GM19395 (cell line): ENCODE measurements at regions not wholly inside any gene's neighbourhood (a gene's known extent, or its start where the extent isn't known, plus 50 kb on each side); places are given as distances from the start of the nearest gene placed in this dataset.
"Not testable (repeated sequence)": the region's sequence is repeated elsewhere in the genome, so short reads cannot be mapped to it uniquely, and the experiment has no call there.

Experiments used
- ATAC-seq: cut with Tn5 transposase; IDR thresholded peaks from one replicate; pipeline ENCODE4 v1.9.1; 2021; ENCODE audit warnings: mild to moderate bottlenecking, moderate library complexity; ENCODE audit not compliant: unreplicated experiment

- no peak for ATAC-seq
Observed at GRCh38 chr4:111115881-111116280, 493.0 kb upstream of the PITX2 start.

DNA sequence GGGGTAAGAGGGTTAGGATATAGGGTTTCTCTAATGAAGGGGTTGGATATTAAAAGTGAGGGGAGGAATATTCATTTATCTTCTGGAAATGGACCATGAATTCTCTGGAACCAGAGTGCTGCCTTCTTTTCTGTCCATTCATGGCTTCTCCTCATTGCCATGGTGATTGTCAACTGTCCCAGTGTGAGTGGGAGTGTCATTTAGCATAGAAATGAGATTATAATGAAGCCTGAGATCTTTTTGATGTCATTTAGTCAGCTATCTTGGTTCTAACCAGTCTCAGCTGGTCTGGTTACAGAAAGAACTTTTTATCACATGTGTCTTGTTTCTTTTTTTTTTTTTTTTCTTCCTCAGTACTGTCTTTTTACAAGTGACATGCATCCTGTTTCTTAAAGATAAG is 497.3 kb upstream of the PITX2 start:
- ATAC-seq, result no peak

GRCh38 chr4:111126340-111126739 is 503.5 kb upstream of the PITX2 start:
- no peak for ATAC-seq

GRCh38 chr4:111127841-111128240 is 505.0 kb upstream of the PITX2 start:
- ATAC-seq, result no peak

DNA sequence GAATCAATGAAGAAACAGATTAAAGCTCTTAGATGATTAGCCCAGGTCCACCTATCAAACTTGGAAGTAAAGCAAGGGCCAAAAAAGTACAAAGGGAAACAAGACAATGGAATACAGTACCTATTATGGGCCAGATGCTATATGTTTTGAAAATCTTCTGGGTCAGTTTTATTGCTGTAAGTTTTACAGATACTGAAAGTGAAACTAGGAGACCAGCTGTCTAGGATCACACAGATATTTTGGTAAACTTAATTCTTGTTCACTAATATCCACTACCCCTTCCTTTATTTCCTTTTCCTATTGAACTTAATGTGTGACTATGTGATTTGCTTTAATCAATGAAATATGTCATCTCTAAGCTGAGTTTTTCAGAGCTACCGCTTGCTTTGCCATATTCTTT is 505.4 kb upstream of the PITX2 start:
- no peak for ATAC-seq

DNA sequence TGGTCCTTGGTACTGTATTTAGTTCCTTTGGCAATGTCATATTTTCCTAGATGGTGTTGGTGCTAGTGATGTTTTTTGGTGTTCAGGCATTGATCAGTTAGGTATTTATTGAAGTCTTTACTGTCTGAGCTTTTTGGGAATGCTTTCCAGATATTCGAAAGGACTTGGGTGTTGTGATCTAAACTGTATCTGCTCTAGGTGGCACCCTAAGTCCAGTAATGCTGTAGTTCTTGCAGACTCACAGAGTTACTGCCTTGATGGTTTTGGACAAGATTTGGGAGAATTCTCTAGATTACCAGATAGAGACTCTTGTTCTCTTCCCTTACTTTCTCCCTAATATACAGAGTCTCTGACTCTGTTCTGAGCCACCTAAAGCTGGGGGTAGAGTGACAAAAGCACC is 513.6 kb upstream of the PITX2 start:
- ATAC-seq, result no peak

- ATAC-seq, result no peak
Observed at GRCh38 chr4:111136967-111137366, 514.1 kb upstream of the PITX2 start.

GRCh38 chr4:111143510-111143909 is 520.6 kb upstream of the PITX2 start:
- no peak for ATAC-seq

GRCh38 chr4:111154934-111155333 is 532.1 kb upstream of the PITX2 start:
- ATAC-seq, result no peak

DNA sequence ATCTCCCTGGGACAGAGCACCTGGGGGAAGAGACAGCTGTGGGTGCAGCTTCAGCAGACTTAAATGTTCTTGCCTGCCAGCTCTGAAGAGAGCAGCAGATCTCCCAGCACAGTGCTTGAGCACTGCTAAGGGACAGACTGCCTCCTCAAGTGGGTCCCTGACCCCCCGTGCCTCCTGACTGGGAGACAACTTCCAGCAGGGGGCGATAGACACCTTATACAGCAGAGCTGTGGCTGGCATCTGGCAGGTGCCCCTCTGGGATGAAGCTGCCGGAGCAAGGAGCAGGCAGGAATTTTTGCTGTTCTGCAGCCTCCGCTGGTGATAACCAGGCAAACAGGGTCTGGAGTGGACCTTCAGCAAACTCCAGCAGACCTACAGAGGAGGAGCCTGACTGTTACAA is 541.7 kb upstream of the PITX2 start:
- ATAC-seq, result not testable (repeated sequence)

- no peak for ATAC-seq
Observed at GRCh38 chr4:111174331-111174730, 551.5 kb upstream of the PITX2 start.

DNA sequence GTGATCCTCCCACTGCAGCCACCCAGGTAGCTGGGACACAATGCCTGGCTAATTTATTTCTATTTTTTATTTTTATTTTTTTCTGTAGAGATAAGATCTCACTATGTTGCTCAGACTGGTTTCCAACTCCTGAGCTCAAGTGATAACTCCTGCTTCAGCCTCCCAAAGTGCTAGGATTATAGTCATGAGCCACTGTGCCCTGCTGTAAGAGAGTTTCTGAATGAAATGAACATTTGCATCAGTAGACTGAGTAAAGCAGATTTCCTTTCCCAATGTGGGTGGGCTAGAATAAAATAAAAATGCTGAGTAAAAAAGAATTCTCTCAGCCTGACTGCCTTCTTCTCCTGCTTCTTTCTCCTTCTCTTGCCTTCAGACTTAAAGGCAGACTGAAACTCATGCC is 555.4 kb upstream of the PITX2 start:
- ATAC-seq, result no peak

DNA sequence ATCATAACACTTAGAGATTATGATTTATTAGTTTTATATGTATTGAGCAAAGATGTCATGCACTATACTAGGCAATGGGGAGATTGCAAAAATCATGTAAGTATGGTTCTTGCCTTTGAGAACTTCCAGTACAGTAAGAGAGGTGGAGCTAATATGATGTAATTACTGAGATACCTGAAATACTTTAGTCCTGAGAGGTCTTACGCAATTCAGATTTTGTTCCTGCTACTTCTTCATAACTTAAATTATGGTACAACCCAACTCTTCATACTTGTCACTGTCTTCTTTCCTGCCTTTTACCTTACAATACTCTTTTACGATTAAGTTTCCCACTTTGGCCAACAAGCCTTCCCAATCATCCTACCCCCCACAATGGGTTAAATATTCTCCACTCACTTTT is 564.2 kb upstream of the PITX2 start:
- ATAC-seq, result no peak

DNA sequence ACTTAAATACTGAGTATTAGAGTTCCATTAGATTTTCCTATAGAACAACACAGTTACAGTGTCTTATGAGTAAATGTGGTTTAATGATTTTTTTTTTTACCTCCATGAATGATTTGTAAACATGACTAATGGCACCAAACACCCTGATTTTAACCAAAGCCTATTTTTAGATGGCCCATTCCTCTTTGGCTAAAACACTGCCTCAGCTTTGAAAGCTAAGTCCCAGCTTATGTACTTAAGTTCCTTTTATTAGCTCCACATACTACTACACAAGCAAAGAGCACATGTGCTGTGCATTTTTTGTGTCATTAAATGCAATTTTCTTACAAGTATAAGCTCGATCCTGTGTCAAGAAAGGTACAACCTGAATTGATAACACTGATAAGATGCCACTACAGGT is 575.6 kb upstream of the PITX2 start:
- no peak for ATAC-seq

- no peak for ATAC-seq
Observed at GRCh38 chr4:111204797-111205196, 581.9 kb upstream of the PITX2 start.

GRCh38 chr4:111208970-111209369 is 586.1 kb upstream of the PITX2 start:
- ATAC-seq, result no peak

DNA sequence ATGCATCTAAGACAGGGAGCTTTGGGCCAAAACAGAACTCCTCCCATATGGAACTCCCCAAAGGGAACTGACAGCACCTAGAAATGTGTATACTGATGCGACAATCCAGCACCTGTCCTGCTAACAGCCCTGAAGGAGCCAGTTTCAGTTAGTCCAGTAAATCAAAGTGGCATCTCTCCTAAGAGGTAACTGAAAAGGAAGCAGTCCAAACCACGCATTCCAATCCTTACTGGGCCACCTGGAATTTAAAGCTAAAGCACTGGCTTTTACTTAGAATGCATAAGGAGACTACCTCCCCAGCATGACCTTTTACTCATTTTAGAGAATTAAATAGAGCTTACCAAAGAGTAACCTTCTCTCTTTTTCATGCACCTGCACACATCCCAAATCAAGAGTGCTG is 586.8 kb upstream of the PITX2 start:
- ATAC-seq, result no peak

DNA sequence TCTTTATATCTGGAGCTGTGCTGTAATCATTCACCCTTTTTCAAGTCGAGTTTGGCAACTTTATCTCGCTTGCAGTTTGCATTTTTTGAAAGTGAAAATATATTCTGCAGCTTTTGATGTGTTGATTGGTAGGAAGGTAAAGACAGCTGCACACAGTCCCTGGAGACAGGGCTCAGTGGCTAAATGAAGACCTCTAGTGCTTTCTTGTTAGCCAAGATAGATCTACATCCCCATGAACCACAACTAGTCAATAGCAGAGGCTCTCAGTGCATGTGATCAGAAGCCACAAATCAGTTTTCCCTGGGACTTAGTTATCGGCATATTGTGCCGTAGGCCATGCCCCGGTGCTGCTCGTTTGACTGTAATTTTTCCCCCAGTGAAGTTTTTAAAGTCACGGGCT is 587.7 kb upstream of the PITX2 start:
- ATAC-seq, result no peak

DNA sequence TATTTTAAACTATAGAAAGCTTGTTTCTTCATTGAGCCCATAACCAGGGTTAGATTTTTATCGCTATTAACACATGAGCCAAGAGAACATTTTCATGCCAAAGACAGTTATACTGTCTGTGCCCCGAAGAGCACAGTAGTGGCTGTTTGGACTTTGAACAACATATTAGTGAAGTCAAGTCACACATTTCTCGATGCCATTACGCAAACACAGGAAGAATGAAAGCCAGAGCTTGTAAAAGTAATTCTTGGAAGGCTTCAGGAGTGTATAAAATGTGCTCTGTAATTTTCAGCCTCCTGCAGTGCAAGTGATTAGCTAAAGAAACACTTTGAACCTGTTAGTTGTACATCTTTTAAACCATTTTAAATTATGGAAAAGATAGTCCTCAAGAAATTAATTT is 590.7 kb upstream of the PITX2 start:
- no peak for ATAC-seq

DNA sequence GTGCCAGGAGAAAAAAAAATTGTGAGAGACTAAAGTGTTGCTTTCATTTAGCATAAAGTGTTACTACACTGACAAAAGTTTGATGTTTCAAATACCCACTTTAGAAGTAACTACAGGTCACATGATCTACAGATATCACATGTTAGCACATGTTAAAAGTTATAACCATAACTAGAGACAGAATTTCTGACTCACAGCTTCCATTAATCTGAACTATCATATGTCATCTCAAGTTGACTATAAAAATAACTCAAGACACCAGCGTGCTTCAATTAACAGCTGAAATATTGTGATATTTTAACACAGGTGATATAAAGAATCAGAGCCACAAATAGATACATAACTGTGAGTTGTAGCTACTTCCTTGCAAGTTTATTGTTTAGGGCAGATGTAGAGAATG is 591.5 kb upstream of the PITX2 start:
- ATAC-seq, result no peak

GRCh38 chr4:111215755-111216154 is 592.9 kb upstream of the PITX2 start:
- no peak for ATAC-seq

DNA sequence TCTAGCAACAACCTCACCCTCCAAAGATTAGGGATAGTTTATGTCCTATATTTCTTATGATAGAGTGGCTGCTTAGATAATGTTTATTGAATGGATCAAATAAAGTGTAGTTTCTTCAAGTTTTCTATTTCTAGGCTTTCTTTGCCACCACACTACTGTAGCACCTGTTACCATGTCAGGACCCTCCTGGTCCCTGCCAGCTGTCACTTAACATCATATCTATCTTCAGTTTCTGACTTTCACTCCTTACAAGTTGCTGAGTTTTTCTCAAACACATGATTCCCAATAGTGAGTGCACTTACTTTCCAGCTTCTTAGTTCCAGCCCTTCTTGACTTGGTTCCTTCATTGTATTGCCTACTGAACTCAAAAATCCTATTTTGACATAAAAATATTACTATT is 593.9 kb upstream of the PITX2 start:
- ATAC-seq, result no peak

- no peak for ATAC-seq
Observed at GRCh38 chr4:111221371-111221770, 598.5 kb upstream of the PITX2 start.

DNA sequence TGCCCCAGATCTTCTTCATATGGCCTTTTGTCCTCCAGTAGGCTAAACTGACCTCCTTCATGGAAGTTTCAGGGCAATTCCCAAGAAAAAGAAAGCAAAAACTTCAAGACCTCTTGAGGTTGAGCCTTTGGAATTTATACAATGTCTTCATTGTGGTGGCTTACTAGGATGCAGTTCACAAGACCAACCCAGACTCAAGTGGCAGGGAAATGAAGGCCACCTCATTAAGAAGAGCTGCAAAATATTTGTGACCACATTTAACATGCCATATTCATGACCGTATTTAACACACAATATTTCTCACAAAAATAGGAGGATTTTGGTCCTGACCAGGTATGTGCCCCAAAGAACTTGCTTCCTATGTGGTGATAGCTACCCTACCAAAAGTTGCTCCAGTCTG is 605.5 kb upstream of the PITX2 start:
- ATAC-seq, result no peak
